Lung (tissue), 11 donors: ENCODE measurements at regions not wholly inside any gene's neighbourhood (a gene's known extent, or its start where the extent isn't known, plus 50 kb on each side); places are given as distances from the start of the nearest gene placed in this dataset.

Source experiments
- ATAC-seq: fragments of 200-7000 bp; cut with Tn5 transposase; one replicate; pipeline ENCODE4 v1.9.1; 2020; ENCODE audit warnings: moderate number of reproducible peaks; ENCODE audit not compliant: insufficient read depth, low FRiP score
- DNase-seq, 3 donors: peaks; one replicate each; pipeline ENCODE4 v3.0.0-alpha.2; 2013 to 2017
- H3K27ac ChIP-seq, 2 donors: one replicate each; pipeline ENCODE4 v1.5.1; 2013; ENCODE audit warnings: mild to moderate bottlenecking in 2 of 2, moderate library complexity in 2 of 2, control low read depth in 1 of 2, inconsistent platforms in 1 of 2, low read depth in 1 of 2, low read length in 1 of 2
- H3K27me3 ChIP-seq, 3 donors: one replicate each; pipeline ENCODE4 v1.5.1; 2013; ENCODE audit warnings: low read length in 2 of 3; ENCODE audit not compliant: control insufficient read depth in 3 of 3, insufficient read depth in 3 of 3
- H3K36me3 ChIP-seq, 4 donors: one replicate each; pipeline ENCODE4 v1.5.1; 2013; ENCODE audit warnings: low read length in 4 of 4, mild to moderate bottlenecking in 1 of 4, moderate library complexity in 1 of 4; ENCODE audit not compliant: control insufficient read depth in 4 of 4, insufficient read depth in 4 of 4
- H3K4me1 ChIP-seq, 5 donors: one replicate each; pipeline ENCODE4 v1.5.1; 2013; ENCODE audit warnings: low read length in 5 of 5, mild to moderate bottlenecking in 2 of 5, moderate library complexity in 1 of 5; ENCODE audit not compliant: control insufficient read depth in 5 of 5, insufficient read depth in 5 of 5
- H3K4me3 ChIP-seq: one replicate; pipeline ENCODE4 v1.5.1; 2013; ENCODE audit warnings: mild to moderate bottlenecking, control low read depth, moderate library complexity
- H3K9ac ChIP-seq, 2 donors: one replicate each; pipeline ENCODE4 v1.5.1; 2013; ENCODE audit warnings: low read length in 2 of 2, control low read depth in 1 of 2; ENCODE audit not compliant: insufficient read depth in 1 of 2
- H3K9me3 ChIP-seq, 4 donors: one replicate each; pipeline ENCODE4 v1.5.1; 2013; ENCODE audit warnings: low read length in 3 of 4, mild to moderate bottlenecking in 1 of 4, moderate library complexity in 1 of 4; ENCODE audit not compliant: control insufficient read depth in 4 of 4, insufficient read depth in 3 of 4
- WGBS, 2 donors: extraction: QIAGEN DNeasy Blood & Tissue Kit; methylation state at CpG; one replicate each; pipeline ENCODE4 v1.1.7; 2013; 5-methylcytosine and 5-hydroxymethylcytosine counted together
- TF ChIP-seq, protein P1 (sequence below): IDR thresholded peaks from 2 replicates; pipeline ENCODE4 v1.5.1; 2012; ENCODE audit warnings: mild to moderate bottlenecking; ENCODE audit errors: control extremely low read depth, extremely low read depth
- donor health status: control.
- donor health status: control.
- donor health status: Bipolar disorder and iron deficiency.
- donor health status: healthy.
- donor health status: DM: yes; HTN: yes; CAD: no.

GRCh38 chr13:79044415-79044814 lies 361.6 kb downstream of the RBM26 start:
- no peak overlapping the region for H3K27ac ChIP-seq
- ATAC-seq = no peak
- no peaks in the 10 kb centered on the region for H3K4me1 ChIP-seq
- DNase-seq = no peak
- no peaks in the 10 kb centered on the region for H3K27me3 ChIP-seq
- H3K9me3 ChIP-seq = peaks cover 0 to 2% (median 0%) of the 10 kb centered on the region in 4 donors
- 76 to 95% methylated on average over 3 of the region's 3 CpGs for WGBS, 2 donors
- TF ChIP-seq, protein P1, sequence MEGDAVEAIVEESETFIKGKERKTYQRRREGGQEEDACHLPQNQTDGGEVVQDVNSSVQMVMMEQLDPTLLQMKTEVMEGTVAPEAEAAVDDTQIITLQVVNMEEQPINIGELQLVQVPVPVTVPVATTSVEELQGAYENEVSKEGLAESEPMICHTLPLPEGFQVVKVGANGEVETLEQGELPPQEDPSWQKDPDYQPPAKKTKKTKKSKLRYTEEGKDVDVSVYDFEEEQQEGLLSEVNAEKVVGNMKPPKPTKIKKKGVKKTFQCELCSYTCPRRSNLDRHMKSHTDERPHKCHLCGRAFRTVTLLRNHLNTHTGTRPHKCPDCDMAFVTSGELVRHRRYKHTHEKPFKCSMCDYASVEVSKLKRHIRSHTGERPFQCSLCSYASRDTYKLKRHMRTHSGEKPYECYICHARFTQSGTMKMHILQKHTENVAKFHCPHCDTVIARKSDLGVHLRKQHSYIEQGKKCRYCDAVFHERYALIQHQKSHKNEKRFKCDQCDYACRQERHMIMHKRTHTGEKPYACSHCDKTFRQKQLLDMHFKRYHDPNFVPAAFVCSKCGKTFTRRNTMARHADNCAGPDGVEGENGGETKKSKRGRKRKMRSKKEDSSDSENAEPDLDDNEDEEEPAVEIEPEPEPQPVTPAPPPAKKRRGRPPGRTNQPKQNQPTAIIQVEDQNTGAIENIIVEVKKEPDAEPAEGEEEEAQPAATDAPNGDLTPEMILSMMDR = no peak
- H3K9ac ChIP-seq = no peak overlapping the region
- no peaks in the 10 kb centered on the region for H3K36me3 ChIP-seq
- H3K4me3 ChIP-seq = no peak overlapping the region

GRCh38 chr13:79043208-79043607 lies 362.8 kb downstream of the RBM26 start:
- WGBS, 2 donors = 67 to 78% methylated on average over 4 of the region's 4 CpGs

DNA sequence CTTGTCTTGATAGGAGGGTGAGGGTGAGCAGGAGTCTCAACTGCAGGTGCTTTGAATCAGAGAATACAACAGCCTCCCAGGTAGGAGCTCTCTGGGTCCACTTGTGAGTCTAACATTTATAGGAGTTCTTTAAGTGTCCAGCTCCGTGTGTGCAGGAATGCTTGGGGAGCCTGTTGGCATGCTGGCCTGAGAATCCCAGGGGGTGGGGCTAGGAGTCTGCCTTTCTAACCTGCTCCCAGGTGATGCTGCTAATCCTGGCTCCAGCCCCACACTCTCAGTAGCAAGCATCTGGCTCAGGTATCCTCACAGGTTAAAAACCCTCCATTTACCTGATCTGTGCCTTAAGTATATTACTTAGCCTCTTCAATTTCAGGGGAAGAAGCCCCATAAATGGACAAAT lies 368.9 kb downstream of the RBM26 start:
- H3K4me1 ChIP-seq = no peaks in the 10 kb centered on the region
- peak in 2 of 3 donors; percentile 10 to 16 for DNase-seq
- no peak for ATAC-seq
- H3K9ac ChIP-seq = no peak overlapping the region
- H3K27ac ChIP-seq = no peak overlapping the region
- WGBS, 2 donors = 20 to 31% methylated on average over 1 of the region's 1 CpG
- H3K4me3 ChIP-seq = no peak overlapping the region
- peaks cover 0 to 4% (median 0%) of the 10 kb centered on the region in 4 donors for H3K9me3 ChIP-seq
- H3K36me3 ChIP-seq = no peaks in the 10 kb centered on the region
- TF ChIP-seq, protein P1 = no peak
- H3K27me3 ChIP-seq = no peaks in the 10 kb centered on the region

More at GRCh38 chr13:79043208-79043607, 362.8 kb downstream of the RBM26 start:
- Histone ChIP-seq H3K27ac (no peak overlapping the region), H3K9me3 (peaks cover 0 to 4% (median 0%) of the 10 kb centered on the region in 4 donors), H3K27me3 (no peaks in the 10 kb centered on the region), H3K4me3 (no peak overlapping the region), H3K36me3 (no peaks in the 10 kb centered on the region), H3K9ac (no peak overlapping the region), H3K4me1 (no peaks in the 10 kb centered on the region)
- TF ChIP-seq, protein P1 = no peak
- DNase-seq = no peak
- no peak for ATAC-seq

DNA sequence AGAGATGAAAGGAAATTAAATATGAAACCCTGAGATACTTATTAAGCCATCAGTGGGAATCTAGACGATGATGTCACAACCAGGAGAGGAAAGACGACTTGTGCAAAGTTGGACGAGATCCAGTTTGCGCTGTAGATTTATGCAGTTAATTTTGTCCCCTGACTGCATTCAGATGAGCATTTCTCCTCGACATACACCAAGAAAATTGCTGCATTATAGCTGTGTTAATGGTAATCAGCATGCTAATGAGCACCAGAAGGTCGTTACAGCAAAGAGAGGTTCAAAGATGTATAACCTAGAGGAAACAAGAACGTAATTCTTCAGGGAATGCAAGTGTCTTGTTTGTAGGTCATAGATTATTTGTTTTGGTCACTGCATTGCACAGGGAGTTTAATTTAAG lies 371.7 kb downstream of the RBM26 start:
- DNase-seq = no peak
- Histone ChIP-seq H3K36me3 (no peaks in the 10 kb centered on the region), H3K9me3 (peaks cover 0 to 2% (median 0%) of the 10 kb centered on the region in 4 donors), H3K4me1 (no peaks in the 10 kb centered on the region), H3K9ac (no peak overlapping the region), H3K27ac (no peak overlapping the region), H3K4me3 (no peak overlapping the region), H3K27me3 (no peaks in the 10 kb centered on the region)
- TF ChIP-seq, protein P1 = no peak
- WGBS, 2 donors = 67 to 68% methylated on average over 7 of the region's 7 CpGs
- ATAC-seq = no peak
